ENCODE measurements at regions not wholly inside any gene's neighbourhood (a gene's known extent, or its start where the extent isn't known, plus 50 kb on each side); places are given as distances from the start of the nearest gene placed in this dataset.

DNA sequence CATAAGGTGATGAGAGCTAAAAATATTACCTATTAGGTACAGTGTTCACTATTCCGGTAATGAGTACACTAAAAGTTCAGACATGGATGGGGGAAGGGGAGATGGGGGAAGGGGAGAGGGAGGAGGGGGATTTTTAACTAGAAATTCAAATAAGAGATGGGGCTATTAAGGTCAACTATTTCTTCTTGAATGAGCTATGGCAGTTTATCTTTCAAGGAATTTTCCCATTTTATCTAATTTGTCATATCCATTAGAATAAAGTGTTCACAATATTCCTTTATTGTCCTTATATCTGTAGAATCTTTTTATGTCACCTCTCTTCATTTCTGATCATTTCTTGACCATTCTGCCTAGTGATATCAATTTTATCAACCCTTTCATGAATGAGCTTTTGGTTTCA, 362.4 kb downstream of the SUCLA2 start:
- Histone ChIP-seq H3K9me1 (ENCODE audit: control insufficient read depth, extremely low read depth, insufficient read depth, low read length) (no peaks in the 10 kb centered on the region), H3K9ac (ENCODE audit: control insufficient read depth, extremely low read depth, insufficient read depth, low read length) (no peak overlapping the region), H3K79me2 (ENCODE audit: control insufficient read depth, insufficient read depth, low read length) (no peaks in the 10 kb centered on the region), H3K4me3 (ENCODE audit: control insufficient read depth in 2 of 3, extremely low read depth in 1 of 3, insufficient read depth in 2 of 3, low read depth in 1 of 3, low read length in 3 of 3) (no peak overlapping the region), H3K36me3 (ENCODE audit: control insufficient read depth in 2 of 2, extremely low read depth in 1 of 2, insufficient read depth in 2 of 2, low read length in 2 of 2) (no peaks in the 10 kb centered on the region), H2AFZ (ENCODE audit: control insufficient read depth, low read length) (no peak overlapping the region), H3K27me3 (ENCODE audit: control insufficient read depth, extremely low read depth, insufficient read depth, low read length) (no peaks in the 10 kb centered on the region), H4K20me1 (ENCODE audit: control insufficient read depth, extremely low read depth, insufficient read depth, low read length) (no peaks in the 10 kb centered on the region), H3K4me1 (ENCODE audit: control insufficient read depth, extremely low read depth, insufficient read depth, low read length) (no peaks in the 10 kb centered on the region), H3K4me2 (ENCODE audit: control insufficient read depth, extremely low read depth, insufficient read depth, low read depth, low read length) (no peak overlapping the region), H3K27ac (ENCODE audit: control insufficient read depth, insufficient read depth, low read length) (no peak overlapping the region), H3K9me3 (ENCODE audit: control insufficient read depth, low read depth, low read length) (no peaks in the 10 kb centered on the region)
- no peak for TF ChIP-seq EZH2 (IDR thresholded peaks at IDR 0.05; ENCODE audit: low read length)
- TF ChIP-seq, protein P1, sequence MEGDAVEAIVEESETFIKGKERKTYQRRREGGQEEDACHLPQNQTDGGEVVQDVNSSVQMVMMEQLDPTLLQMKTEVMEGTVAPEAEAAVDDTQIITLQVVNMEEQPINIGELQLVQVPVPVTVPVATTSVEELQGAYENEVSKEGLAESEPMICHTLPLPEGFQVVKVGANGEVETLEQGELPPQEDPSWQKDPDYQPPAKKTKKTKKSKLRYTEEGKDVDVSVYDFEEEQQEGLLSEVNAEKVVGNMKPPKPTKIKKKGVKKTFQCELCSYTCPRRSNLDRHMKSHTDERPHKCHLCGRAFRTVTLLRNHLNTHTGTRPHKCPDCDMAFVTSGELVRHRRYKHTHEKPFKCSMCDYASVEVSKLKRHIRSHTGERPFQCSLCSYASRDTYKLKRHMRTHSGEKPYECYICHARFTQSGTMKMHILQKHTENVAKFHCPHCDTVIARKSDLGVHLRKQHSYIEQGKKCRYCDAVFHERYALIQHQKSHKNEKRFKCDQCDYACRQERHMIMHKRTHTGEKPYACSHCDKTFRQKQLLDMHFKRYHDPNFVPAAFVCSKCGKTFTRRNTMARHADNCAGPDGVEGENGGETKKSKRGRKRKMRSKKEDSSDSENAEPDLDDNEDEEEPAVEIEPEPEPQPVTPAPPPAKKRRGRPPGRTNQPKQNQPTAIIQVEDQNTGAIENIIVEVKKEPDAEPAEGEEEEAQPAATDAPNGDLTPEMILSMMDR (optimal IDR thresholded peaks at IDR 0.05 in 1 of 3, IDR thresholded peaks at IDR 0.05 in 1 of 3, conservative IDR thresholded peaks at IDR 0.05 in 1 of 3; ENCODE audit: extremely low read depth in 1 of 3, insufficient read depth in 2 of 3, low read length in 3 of 3): no peak
- dilution Hi-C loops (cut with MboI; ENCODE audit: extremely low pct_ligation_motif_present, low sequenced_read_pairs): no loop called here
- DNase-seq (ENCODE audit: low read depth, low spot score): no peak
- FAIRE-seq: no peak

DNA sequence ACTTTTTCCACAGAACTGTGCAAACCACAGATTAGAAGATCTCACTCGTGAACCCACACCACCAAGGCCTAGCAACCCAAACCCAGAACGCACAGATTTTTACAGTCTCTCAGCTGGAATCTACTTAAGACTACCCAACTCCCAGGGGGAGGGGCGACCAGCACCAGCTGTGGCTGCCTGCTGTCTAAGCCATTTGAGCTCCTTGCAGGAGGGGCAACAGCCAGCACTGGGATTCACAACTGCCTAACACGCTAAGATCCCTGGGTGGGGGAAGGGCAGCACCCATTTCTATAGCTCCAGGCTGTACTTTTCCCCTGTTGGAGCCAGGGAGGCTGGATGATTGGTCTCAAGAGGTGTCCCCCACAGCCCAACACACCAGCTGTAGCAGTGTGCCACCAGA, 368.8 kb downstream of the SUCLA2 start:
- Histone ChIP-seq H3K27me3 (ENCODE audit: control insufficient read depth, extremely low read depth, insufficient read depth, low read length) (no peaks in the 10 kb centered on the region), H3K4me2 (ENCODE audit: control insufficient read depth, extremely low read depth, insufficient read depth, low read depth, low read length) (no peak overlapping the region), H4K20me1 (ENCODE audit: control insufficient read depth, extremely low read depth, insufficient read depth, low read length) (no peaks in the 10 kb centered on the region), H2AFZ (ENCODE audit: control insufficient read depth, low read length) (no peak overlapping the region), H3K9me3 (ENCODE audit: control insufficient read depth, low read depth, low read length) (no peaks in the 10 kb centered on the region), H3K9me1 (ENCODE audit: control insufficient read depth, extremely low read depth, insufficient read depth, low read length) (no peaks in the 10 kb centered on the region), H3K4me3 (ENCODE audit: control insufficient read depth in 2 of 3, extremely low read depth in 1 of 3, insufficient read depth in 2 of 3, low read depth in 1 of 3, low read length in 3 of 3) (no peak overlapping the region), H3K27ac (ENCODE audit: control insufficient read depth, insufficient read depth, low read length) (no peak overlapping the region), H3K36me3 (ENCODE audit: control insufficient read depth in 2 of 2, extremely low read depth in 1 of 2, insufficient read depth in 2 of 2, low read length in 2 of 2) (no peaks in the 10 kb centered on the region), H3K4me1 (ENCODE audit: control insufficient read depth, extremely low read depth, insufficient read depth, low read length) (no peaks in the 10 kb centered on the region), H3K79me2 (ENCODE audit: control insufficient read depth, insufficient read depth, low read length) (no peaks in the 10 kb centered on the region), H3K9ac (ENCODE audit: control insufficient read depth, extremely low read depth, insufficient read depth, low read length) (no peak overlapping the region)
- TF ChIP-seq, protein P1 (optimal IDR thresholded peaks at IDR 0.05 in 1 of 3, IDR thresholded peaks at IDR 0.05 in 1 of 3, conservative IDR thresholded peaks at IDR 0.05 in 1 of 3; ENCODE audit: extremely low read depth in 1 of 3, insufficient read depth in 2 of 3, low read length in 3 of 3): no peak
- no peak for TF ChIP-seq EZH2 (IDR thresholded peaks at IDR 0.05; ENCODE audit: low read length)
- FAIRE-seq: no peak
- dilution Hi-C loops (cut with MboI; ENCODE audit: extremely low pct_ligation_motif_present, low sequenced_read_pairs): no loop called here
- DNase-seq (ENCODE audit: low read depth, low spot score): no peak
